ENCODE measurements at regions not wholly inside any gene's neighbourhood (a gene's known extent, or its start where the extent isn't known, plus 50 kb on each side); places are given as distances from the start of the nearest gene placed in this dataset.

GRCh38 chr5:38719916-38720315 lies 125.9 kb upstream of the OSMR start:
- H3K4me1 ChIP-seq, result no peaks in the 10 kb centered on the region
- no peak for DNase-seq
- no peak overlapping the region for H3K4me3 ChIP-seq
- TF ChIP-seq CTCF (IDR thresholded peaks at IDR 0.05), result no peak
- no peaks in the 10 kb centered on the region for H3K27me3 ChIP-seq
- no peak overlapping the region for H3K27ac ChIP-seq
- intact Hi-C loops (cut with DNase I; ENCODE audit: low total_unique reads), result no loop called here
- no peaks in the 10 kb centered on the region for H3K9me3 ChIP-seq
- H3K36me3 ChIP-seq, result no peaks in the 10 kb centered on the region

GRCh38 chr5:38720554-38721361 lies 125.1 kb upstream of the OSMR start:
- H3K36me3 ChIP-seq, result no peaks in the 10 kb centered on the region
- H3K9me3 ChIP-seq, result no peaks in the 10 kb centered on the region
- no peaks in the 10 kb centered on the region for H3K27me3 ChIP-seq
- no peaks in the 10 kb centered on the region for H3K4me1 ChIP-seq
- TF ChIP-seq CTCF (IDR thresholded peaks at IDR 0.05), result no peak
- DNase-seq, result no peak
- no peak overlapping the region for H3K27ac ChIP-seq
- intact Hi-C loops (cut with DNase I; ENCODE audit: low total_unique reads), result no loop called here
- H3K4me3 ChIP-seq, result no peak overlapping the region

- Histone ChIP-seq H3K36me3 (no peaks in the 10 kb centered on the region), H3K9me3 (no peaks in the 10 kb centered on the region), H3K4me1 (no peaks in the 10 kb centered on the region), H3K4me3 (no peak overlapping the region), H3K27me3 (no peaks in the 10 kb centered on the region), H3K27ac (no peak overlapping the region)
- intact Hi-C loops (cut with DNase I; ENCODE audit: low total_unique reads), result no loop called here
- DNase-seq, result no peak
- no peak for TF ChIP-seq CTCF (IDR thresholded peaks at IDR 0.05)
Measured at GRCh38 chr5:38722918-38723317, 122.9 kb upstream of the OSMR start.

GRCh38 chr5:38723426-38723825 lies 122.4 kb upstream of the OSMR start:
- TF ChIP-seq CTCF (IDR thresholded peaks at IDR 0.05), result no peak

GRCh38 chr5:38724301-38725030 lies 121.3 kb upstream of the OSMR start:
- intact Hi-C loops (cut with DNase I; ENCODE audit: low total_unique reads), result no loop called here
- Histone ChIP-seq H3K4me1 (no peaks in the 10 kb centered on the region), H3K27ac (no peak overlapping the region), H3K9me3 (no peaks in the 10 kb centered on the region), H3K36me3 (no peaks in the 10 kb centered on the region), H3K4me3 (no peak overlapping the region), H3K27me3 (no peaks in the 10 kb centered on the region)
- no peak for TF ChIP-seq CTCF (IDR thresholded peaks at IDR 0.05)
- no peak for DNase-seq

More at GRCh38 chr5:38723426-38723825, 122.4 kb upstream of the OSMR start:
- H3K4me1 ChIP-seq, result no peaks in the 10 kb centered on the region
- no peak for DNase-seq
- H3K4me3 ChIP-seq, result no peak overlapping the region
- H3K9me3 ChIP-seq, result no peaks in the 10 kb centered on the region
- intact Hi-C loops (cut with DNase I; ENCODE audit: low total_unique reads), result no loop called here
- no peak overlapping the region for H3K27ac ChIP-seq
- no peaks in the 10 kb centered on the region for H3K36me3 ChIP-seq
- no peaks in the 10 kb centered on the region for H3K27me3 ChIP-seq

Measured in tibial artery (tissue), 4 donors.